Kidney (tissue), 13 donors: ENCODE measurements at regions not wholly inside any gene's neighbourhood (a gene's known extent, or its start where the extent isn't known, plus 50 kb on each side); places are given as distances from the start of the nearest gene placed in this dataset.
"Not testable (repeated sequence)": the region's sequence is repeated elsewhere in the genome, so short reads cannot be mapped to it uniquely, and the experiment has no call there.

Experiments
- DNase-seq, 5 donors: peaks; one replicate each; pipeline ENCODE4 v3.0.0-alpha.2; 2013 to 2020
- FAIRE-seq: peaks from 2 replicates; lab custom pipeline; 2012; peaks lifted over from hg19 to GRCh38; lab: Jason Lieb, UNC
- H3K27ac ChIP-seq, 2 donors: one replicate each; pipeline ENCODE4 v1.7.0; 2013; ENCODE audit warnings: low read depth in 2 of 2, low read length in 2 of 2, inconsistent platforms in 1 of 2
- H3K27me3 ChIP-seq: one replicate; pipeline ENCODE4 v1.7.1; 2013; ENCODE audit warnings: low read length, inconsistent platforms; ENCODE audit not compliant: control insufficient read depth, insufficient read depth
- H3K36me3 ChIP-seq, 3 donors: one replicate each; pipeline versions ENCODE4 v1.7.0 to v1.7.1; 2013; ENCODE audit warnings: low read length in 3 of 3, control low read depth in 1 of 3, inconsistent platforms in 1 of 3; ENCODE audit not compliant: insufficient read depth in 3 of 3, control insufficient read depth in 2 of 3
- H3K4me1 ChIP-seq, 3 donors: one replicate each; pipeline versions ENCODE4 v1.7.0 to v1.7.1; 2013; ENCODE audit warnings: low read length in 3 of 3, inconsistent platforms in 1 of 3, low read depth in 1 of 3; ENCODE audit not compliant: control insufficient read depth in 2 of 3, insufficient read depth in 2 of 3
- H3K4me3 ChIP-seq, 3 donors: one replicate each; pipeline versions ENCODE4 v1.7.0 to v1.8.1; 2013; ENCODE audit warnings: low read length in 3 of 3, control low read depth in 1 of 3, inconsistent platforms in 1 of 3
- H3K9ac ChIP-seq, 3 donors: one replicate each; pipeline versions ENCODE4 v1.7.0 to v1.7.1; 2013; ENCODE audit warnings: low read length in 3 of 3, control low read depth in 1 of 3, inconsistent platforms in 1 of 3
- H3K9me3 ChIP-seq, 3 donors: one replicate each; pipeline versions ENCODE4 v1.7.0 to v1.7.1; 2013; ENCODE audit warnings: low read length in 3 of 3, control low read depth in 1 of 3, inconsistent platforms in 1 of 3; ENCODE audit not compliant: control insufficient read depth in 2 of 3, insufficient read depth in 1 of 3
- intact Hi-C: fragments of 100-400 bp; cut with DNase I; formaldehyde crosslinking; loops from one replicate; pipeline ENCODE4 v1.11.1; 2022
- TF ChIP-seq, protein P1 (sequence below): IDR thresholded peaks from 3 replicates; pipeline ENCODE4 v1.5.1; 2012; ENCODE audit warnings: mild to moderate bottlenecking, moderate library complexity, borderline replicate concordance; ENCODE audit not compliant: insufficient read depth; ENCODE audit errors: extremely low read depth
- donor health status: control.
- donor health status: control.
- donor health status: control.
- donor health status: control.
- donor health status: control.
- donor health status: DM: yes; HTN: yes; CAD: no.
- donor health status: Normal renal cell carcinoma (clear cell type).

DNA sequence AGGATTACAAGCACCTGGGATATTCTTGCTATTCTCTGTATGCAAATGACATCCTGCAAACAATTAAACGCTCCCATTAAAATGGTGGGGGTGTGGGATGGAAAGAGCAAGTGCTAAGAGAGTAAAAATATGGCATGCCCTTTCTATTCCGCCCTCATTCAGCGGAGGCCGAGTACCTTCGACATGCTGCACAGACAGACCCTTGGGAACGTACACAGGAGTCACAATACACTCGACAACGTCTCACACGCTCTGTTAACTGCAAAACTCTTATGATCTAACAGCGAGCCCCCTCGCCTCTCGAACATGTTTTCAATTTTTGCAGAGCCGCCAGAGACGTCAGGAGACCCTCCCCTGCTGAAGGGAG is 322.2 kb downstream of the CEMIP2 start:
- peaks cover 0 to 3% (median 0%) of the 10 kb centered on the region in 3 donors for H3K4me1 ChIP-seq
- peaks cover 0 to 4% (median 0%) of the 10 kb centered on the region in 3 donors for H3K9me3 ChIP-seq
- DNase-seq: no peak
- TF ChIP-seq, protein P1, sequence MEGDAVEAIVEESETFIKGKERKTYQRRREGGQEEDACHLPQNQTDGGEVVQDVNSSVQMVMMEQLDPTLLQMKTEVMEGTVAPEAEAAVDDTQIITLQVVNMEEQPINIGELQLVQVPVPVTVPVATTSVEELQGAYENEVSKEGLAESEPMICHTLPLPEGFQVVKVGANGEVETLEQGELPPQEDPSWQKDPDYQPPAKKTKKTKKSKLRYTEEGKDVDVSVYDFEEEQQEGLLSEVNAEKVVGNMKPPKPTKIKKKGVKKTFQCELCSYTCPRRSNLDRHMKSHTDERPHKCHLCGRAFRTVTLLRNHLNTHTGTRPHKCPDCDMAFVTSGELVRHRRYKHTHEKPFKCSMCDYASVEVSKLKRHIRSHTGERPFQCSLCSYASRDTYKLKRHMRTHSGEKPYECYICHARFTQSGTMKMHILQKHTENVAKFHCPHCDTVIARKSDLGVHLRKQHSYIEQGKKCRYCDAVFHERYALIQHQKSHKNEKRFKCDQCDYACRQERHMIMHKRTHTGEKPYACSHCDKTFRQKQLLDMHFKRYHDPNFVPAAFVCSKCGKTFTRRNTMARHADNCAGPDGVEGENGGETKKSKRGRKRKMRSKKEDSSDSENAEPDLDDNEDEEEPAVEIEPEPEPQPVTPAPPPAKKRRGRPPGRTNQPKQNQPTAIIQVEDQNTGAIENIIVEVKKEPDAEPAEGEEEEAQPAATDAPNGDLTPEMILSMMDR: no peak
- H3K9ac ChIP-seq: no peak overlapping the region
- intact Hi-C loops: no loop called here
- FAIRE-seq: no peak
- peak overlapping the region in 1 of 3 donors; percentile 33 for H3K4me3 ChIP-seq
- no peaks in the 10 kb centered on the region for H3K27me3 ChIP-seq
- H3K27ac ChIP-seq: no peak overlapping the region
- no peaks in the 10 kb centered on the region for H3K36me3 ChIP-seq

GRCh38 chr9:71442937-71443336 is 321.5 kb upstream of the TRPM3 start:
- no peak for FAIRE-seq

GRCh38 chr9:71441266-71441665 is 319.8 kb upstream of the TRPM3 start:
- intact Hi-C loops: no loop called here
- Histone ChIP-seq H3K27ac (no peak overlapping the region), H3K36me3 (no peaks in the 10 kb centered on the region), H3K9ac (no peak overlapping the region), H3K4me3 (no peak overlapping the region), H3K27me3 (no peaks in the 10 kb centered on the region), H3K9me3 (no peaks in the 10 kb centered on the region), H3K4me1 (peaks cover 0 to 2% (median 0%) of the 10 kb centered on the region in 3 donors)
- no peak for DNase-seq
- no peak for FAIRE-seq
- TF ChIP-seq, protein P1: no peak

More at GRCh38 chr9:71442937-71443336, 321.5 kb upstream of the TRPM3 start:
- Histone ChIP-seq H3K27ac (no peak overlapping the region), H3K4me3 (no peak overlapping the region), H3K36me3 (no peaks in the 10 kb centered on the region), H3K27me3 (no peaks in the 10 kb centered on the region), H3K4me1 (peaks cover 0 to 3% (median 0%) of the 10 kb centered on the region in 3 donors), H3K9ac (no peak overlapping the region), H3K9me3 (no peaks in the 10 kb centered on the region)
- no peak for DNase-seq
- intact Hi-C loops: no loop called here
- TF ChIP-seq, protein P1: no peak

DNA sequence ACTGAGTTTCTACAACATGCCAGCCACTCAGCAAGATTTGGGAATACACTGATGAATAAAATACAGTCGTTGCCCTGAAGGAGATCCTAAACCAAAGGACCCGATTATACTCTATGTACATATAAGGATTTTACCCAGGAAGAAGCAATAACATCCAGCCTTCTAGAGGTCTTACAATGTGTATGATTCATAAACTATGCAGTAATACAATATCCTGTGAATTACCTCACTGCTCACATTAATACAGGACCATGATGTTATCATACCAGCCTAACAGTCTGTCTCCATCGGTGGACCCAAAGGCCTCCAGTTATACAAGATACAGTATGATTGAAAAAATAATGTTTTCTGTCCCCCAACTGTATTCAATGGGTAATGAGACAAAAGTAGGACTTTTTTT is 310.5 kb upstream of the TRPM3 start:
- TF ChIP-seq, protein P1: no peak
- no peaks in the 10 kb centered on the region for H3K27me3 ChIP-seq
- no peaks in the 10 kb centered on the region for H3K36me3 ChIP-seq
- no peak overlapping the region for H3K4me3 ChIP-seq
- FAIRE-seq (no peak), DNase-seq (no peak)
- intact Hi-C loops: no loop called here
- H3K9ac ChIP-seq: no peak overlapping the region
- no peaks in the 10 kb centered on the region for H3K9me3 ChIP-seq
- no peaks in the 10 kb centered on the region for H3K4me1 ChIP-seq
- H3K27ac ChIP-seq: no peak overlapping the region

DNA sequence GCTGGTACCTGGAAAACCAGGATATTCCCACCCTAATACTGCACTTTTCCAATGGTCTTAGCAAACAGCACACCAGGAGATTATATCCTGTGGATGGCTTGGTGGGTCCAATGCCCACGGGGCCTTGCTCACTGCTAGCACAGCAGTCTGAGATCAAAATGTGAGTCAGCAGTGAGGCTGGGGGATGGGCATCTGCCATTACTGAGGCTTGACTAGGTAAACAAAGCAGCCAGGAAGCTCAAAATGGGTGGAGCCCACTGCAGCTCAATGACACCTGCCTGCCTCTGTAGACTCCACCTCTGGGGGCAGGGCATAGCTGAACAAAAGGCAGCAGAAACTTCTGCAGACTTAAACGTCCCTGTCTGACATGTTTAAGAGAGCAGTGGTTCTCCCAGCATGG is 285.9 kb upstream of the TRPM3 start:
- H3K27ac ChIP-seq, FAIRE-seq, intact Hi-C loops, H3K36me3 ChIP-seq, DNase-seq, H3K27me3 ChIP-seq, H3K4me1 ChIP-seq, H3K9me3 ChIP-seq, H3K9ac ChIP-seq, H3K4me3 ChIP-seq: not testable (repeated sequence)
